ENCODE measurements at regions not wholly inside any gene's neighbourhood (a gene's known extent, or its start where the extent isn't known, plus 50 kb on each side); places are given as distances from the start of the nearest gene placed in this dataset.
A peak's percentile ranks its signal among the peaks of the same experiment; 100 is the strongest.
"Not testable (repeated sequence)": the region's sequence is repeated elsewhere in the genome, so short reads cannot be mapped to it uniquely, and the experiment has no call there.

GRCh38 chr7:118907911-118908527 is 683.5 kb downstream of the ANKRD7 start:
- no peak for FAIRE-seq
- Histone ChIP-seq H3K9ac (ENCODE audit: control insufficient read depth, extremely low read depth, insufficient read depth, low read length) (no peak overlapping the region), H3K4me3 (ENCODE audit: control insufficient read depth in 2 of 3, extremely low read depth in 1 of 3, insufficient read depth in 2 of 3, low read depth in 1 of 3, low read length in 3 of 3) (no peak overlapping the region), H3K9me3 (ENCODE audit: control insufficient read depth, low read depth, low read length) (no peaks in the 10 kb centered on the region), H3K4me2 (ENCODE audit: control insufficient read depth, extremely low read depth, insufficient read depth, low read depth, low read length) (no peak overlapping the region), H2AFZ (ENCODE audit: control insufficient read depth, low read length) (no peak overlapping the region), H3K36me3 (ENCODE audit: control insufficient read depth in 2 of 2, extremely low read depth in 1 of 2, insufficient read depth in 2 of 2, low read length in 2 of 2) (no peaks in the 10 kb centered on the region), H3K79me2 (ENCODE audit: control insufficient read depth, insufficient read depth, low read length) (no peaks in the 10 kb centered on the region), H3K4me1 (ENCODE audit: control insufficient read depth, extremely low read depth, insufficient read depth, low read length) (no peaks in the 10 kb centered on the region), H3K27me3 (ENCODE audit: control insufficient read depth, extremely low read depth, insufficient read depth, low read length) (no peaks in the 10 kb centered on the region), H3K9me1 (ENCODE audit: control insufficient read depth, extremely low read depth, insufficient read depth, low read length) (no peaks in the 10 kb centered on the region), H4K20me1 (ENCODE audit: control insufficient read depth, extremely low read depth, insufficient read depth, low read length) (no peaks in the 10 kb centered on the region), H3K27ac (ENCODE audit: control insufficient read depth, insufficient read depth, low read length) (no peak overlapping the region)
- no peak for DNase-seq (ENCODE audit: low read depth, low spot score)
- dilution Hi-C loops (cut with MboI; ENCODE audit: extremely low pct_ligation_motif_present, low sequenced_read_pairs): no loop called here
- TF ChIP-seq EZH2 (IDR thresholded peaks at IDR 0.05; ENCODE audit: low read length) (no peak), CTCF (optimal IDR thresholded peaks at IDR 0.05 in 1 of 3, IDR thresholded peaks at IDR 0.05 in 1 of 3, conservative IDR thresholded peaks at IDR 0.05 in 1 of 3; ENCODE audit: extremely low read depth in 1 of 3, insufficient read depth in 2 of 3, low read length in 3 of 3) (no peak)

- H3K9ac ChIP-seq (ENCODE audit: control insufficient read depth, extremely low read depth, insufficient read depth, low read length); H4K20me1 ChIP-seq (ENCODE audit: control insufficient read depth, extremely low read depth, insufficient read depth, low read length); H3K9me1 ChIP-seq (ENCODE audit: control insufficient read depth, extremely low read depth, insufficient read depth, low read length); H3K27ac ChIP-seq (ENCODE audit: control insufficient read depth, insufficient read depth, low read length); H3K9me3 ChIP-seq (ENCODE audit: control insufficient read depth, low read depth, low read length); H3K4me2 ChIP-seq (ENCODE audit: control insufficient read depth, extremely low read depth, insufficient read depth, low read depth, low read length); H2AFZ ChIP-seq (ENCODE audit: control insufficient read depth, low read length); dilution Hi-C loops (cut with MboI; ENCODE audit: extremely low pct_ligation_motif_present, low sequenced_read_pairs); H3K4me1 ChIP-seq (ENCODE audit: control insufficient read depth, extremely low read depth, insufficient read depth, low read length); H3K79me2 ChIP-seq (ENCODE audit: control insufficient read depth, insufficient read depth, low read length); DNase-seq (ENCODE audit: low read depth, low spot score); H3K4me3 ChIP-seq (ENCODE audit: control insufficient read depth in 2 of 3, extremely low read depth in 1 of 3, insufficient read depth in 2 of 3, low read depth in 1 of 3, low read length in 3 of 3); H3K36me3 ChIP-seq (ENCODE audit: control insufficient read depth in 2 of 2, extremely low read depth in 1 of 2, insufficient read depth in 2 of 2, low read length in 2 of 2); FAIRE-seq; H3K27me3 ChIP-seq (ENCODE audit: control insufficient read depth, extremely low read depth, insufficient read depth, low read length): not testable (repeated sequence)
Observed at GRCh38 chr7:118916120-118916519, 691.6 kb downstream of the ANKRD7 start.

DNA sequence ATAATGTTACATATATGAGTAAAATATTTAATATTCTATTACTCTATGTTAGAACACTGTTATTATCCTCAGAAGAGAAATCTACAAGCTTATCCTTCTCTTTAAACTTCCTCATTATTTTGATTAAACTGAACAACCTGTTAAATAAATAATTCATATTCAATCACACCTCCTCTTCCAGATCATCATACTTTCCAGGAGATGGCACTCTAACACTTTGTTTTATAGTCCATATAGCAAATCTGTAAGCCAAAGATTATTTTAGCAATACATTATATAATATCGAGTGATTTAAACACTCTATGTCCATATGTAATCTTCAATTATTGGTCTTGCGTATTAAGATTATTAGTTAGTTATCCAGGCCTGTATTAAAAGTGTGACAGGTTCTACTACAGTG is 694.1 kb downstream of the ANKRD7 start:
- H3K9ac ChIP-seq (ENCODE audit: control insufficient read depth, extremely low read depth, insufficient read depth, low read length): no peak overlapping the region
- no peaks in the 10 kb centered on the region for H3K79me2 ChIP-seq (ENCODE audit: control insufficient read depth, insufficient read depth, low read length)
- no peaks in the 10 kb centered on the region for H4K20me1 ChIP-seq (ENCODE audit: control insufficient read depth, extremely low read depth, insufficient read depth, low read length)
- TF ChIP-seq CTCF (optimal IDR thresholded peaks at IDR 0.05 in 1 of 3, IDR thresholded peaks at IDR 0.05 in 1 of 3, conservative IDR thresholded peaks at IDR 0.05 in 1 of 3; ENCODE audit: extremely low read depth in 1 of 3, insufficient read depth in 2 of 3, low read length in 3 of 3) (peak in 2 of 3 experiments; percentile 24 to 40), EZH2 (IDR thresholded peaks at IDR 0.05; ENCODE audit: low read length) (no peak)
- H3K36me3 ChIP-seq (ENCODE audit: control insufficient read depth in 2 of 2, extremely low read depth in 1 of 2, insufficient read depth in 2 of 2, low read length in 2 of 2): no peaks in the 10 kb centered on the region
- no peaks in the 10 kb centered on the region for H3K4me1 ChIP-seq (ENCODE audit: control insufficient read depth, extremely low read depth, insufficient read depth, low read length)
- H2AFZ ChIP-seq (ENCODE audit: control insufficient read depth, low read length): no peak overlapping the region
- H3K27ac ChIP-seq (ENCODE audit: control insufficient read depth, insufficient read depth, low read length): no peak overlapping the region
- FAIRE-seq (no peak), DNase-seq (ENCODE audit: low read depth, low spot score) (no peak)
- no peaks in the 10 kb centered on the region for H3K9me1 ChIP-seq (ENCODE audit: control insufficient read depth, extremely low read depth, insufficient read depth, low read length)
- dilution Hi-C loops (cut with MboI; ENCODE audit: extremely low pct_ligation_motif_present, low sequenced_read_pairs): no loop called here
- no peaks in the 10 kb centered on the region for H3K27me3 ChIP-seq (ENCODE audit: control insufficient read depth, extremely low read depth, insufficient read depth, low read length)
- H3K9me3 ChIP-seq (ENCODE audit: control insufficient read depth, low read depth, low read length): no peaks in the 10 kb centered on the region
- no peak overlapping the region for H3K4me3 ChIP-seq (ENCODE audit: control insufficient read depth in 2 of 3, extremely low read depth in 1 of 3, insufficient read depth in 2 of 3, low read depth in 1 of 3, low read length in 3 of 3)
- H3K4me2 ChIP-seq (ENCODE audit: control insufficient read depth, extremely low read depth, insufficient read depth, low read depth, low read length): no peak overlapping the region

All from keratinocyte (primary cell).